ENCODE measurements at regions not wholly inside any gene's neighbourhood (a gene's known extent, or its start where the extent isn't known, plus 50 kb on each side); places are given as distances from the start of the nearest gene placed in this dataset.

- Histone ChIP-seq H3K4ac (ENCODE audit: low read length) (no peak overlapping the region), H2AK5ac (ENCODE audit: low read depth, low read length) (no peak overlapping the region), H3K18ac (ENCODE audit: low read length) (no peak overlapping the region), H4K91ac (ENCODE audit: low read depth, low read length, poor library complexity) (no peak overlapping the region), H3K9me3 (replicated peaks in 1 of 2; ENCODE audit: control insufficient read depth in 2 of 2, insufficient read depth in 1 of 2, low read depth in 1 of 2, low read length in 2 of 2) (no peaks in the 10 kb centered on the region), H3K27me3 (ENCODE audit: control insufficient read depth in 3 of 3, insufficient read depth in 3 of 3, low read depth in 1 of 3, low read length in 3 of 3) (no peaks in the 10 kb centered on the region), H2BK120ac (ENCODE audit: low read depth, low read length) (no peak overlapping the region), H3K36me3 (replicated peaks in 1 of 2; ENCODE audit: control insufficient read depth in 2 of 2, insufficient read depth in 2 of 2, low read length in 2 of 2) (no peaks in the 10 kb centered on the region), H2BK15ac (ENCODE audit: low read length) (no peak overlapping the region), H3K79me1 (ENCODE audit: low read depth, low read length) (no peaks in the 10 kb centered on the region), H3K23ac (ENCODE audit: low read depth, low read length, poor library complexity) (no peak overlapping the region), H3K14ac (ENCODE audit: low read length) (no peak overlapping the region), H2BK12ac (ENCODE audit: low read length) (no peak overlapping the region), H3K27ac (replicated peaks; ENCODE audit: low read length) (no peak overlapping the region), H3K9ac (ENCODE audit: low read depth, low read length, poor library complexity) (no peak overlapping the region), H2AFZ (ENCODE audit: low read length) (no peak overlapping the region), H2BK5ac (ENCODE audit: low read length) (no peak overlapping the region), H3K4me1 (ENCODE audit: control insufficient read depth in 2 of 2, insufficient read depth in 1 of 2, low read depth in 1 of 2, low read length in 2 of 2) (no peaks in the 10 kb centered on the region), H3K4me2 (ENCODE audit: insufficient read depth, low read length, poor library complexity, severe bottlenecking) (no peak overlapping the region), H4K8ac (ENCODE audit: low read depth, low read length) (no peak overlapping the region), H3K4me3 (ENCODE audit: low read length in 2 of 2) (no peak overlapping the region)
- no peak for DNase-seq (ENCODE audit: low spot score)
- no CpG with 5 or more reads among the region's 2 CpGs for WGBS, 2 donors (ENCODE audit: extremely low coverage in 2 of 2, insufficient read length in 2 of 2, insufficient replicate concordance in 1 of 2)
Observed at GRCh38 chr1:192061556-192061955, 96.7 kb upstream of the RGS18 start.

GRCh38 chr1:192065087-192065486 lies 93.2 kb upstream of the RGS18 start:
- Histone ChIP-seq H2BK5ac (ENCODE audit: low read length) (no peak overlapping the region), H3K4ac (ENCODE audit: low read length) (no peak overlapping the region), H4K8ac (ENCODE audit: low read depth, low read length) (no peak overlapping the region), H3K9ac (ENCODE audit: low read depth, low read length, poor library complexity) (no peak overlapping the region), H2BK120ac (ENCODE audit: low read depth, low read length) (no peak overlapping the region), H2BK15ac (ENCODE audit: low read length) (no peak overlapping the region), H3K36me3 (replicated peaks in 1 of 2; ENCODE audit: control insufficient read depth in 2 of 2, insufficient read depth in 2 of 2, low read length in 2 of 2) (no peaks in the 10 kb centered on the region), H3K9me3 (replicated peaks in 1 of 2; ENCODE audit: control insufficient read depth in 2 of 2, insufficient read depth in 1 of 2, low read depth in 1 of 2, low read length in 2 of 2) (no peaks in the 10 kb centered on the region), H3K4me1 (ENCODE audit: control insufficient read depth in 2 of 2, insufficient read depth in 1 of 2, low read depth in 1 of 2, low read length in 2 of 2) (peaks cover 2 to 5% of the 10 kb centered on the region in 2 donors), H2BK12ac (ENCODE audit: low read length) (no peak overlapping the region), H3K27ac (replicated peaks; ENCODE audit: low read length) (no peak overlapping the region), H2AFZ (ENCODE audit: low read length) (no peak overlapping the region), H3K27me3 (ENCODE audit: control insufficient read depth in 3 of 3, insufficient read depth in 3 of 3, low read depth in 1 of 3, low read length in 3 of 3) (no peaks in the 10 kb centered on the region), H3K23ac (ENCODE audit: low read depth, low read length, poor library complexity) (no peak overlapping the region), H2AK5ac (ENCODE audit: low read depth, low read length) (no peak overlapping the region), H3K4me3 (ENCODE audit: low read length in 2 of 2) (no peak overlapping the region), H3K18ac (ENCODE audit: low read length) (no peak overlapping the region), H3K14ac (ENCODE audit: low read length) (no peak overlapping the region), H4K91ac (ENCODE audit: low read depth, low read length, poor library complexity) (no peak overlapping the region), H3K79me1 (ENCODE audit: low read depth, low read length) (no peaks in the 10 kb centered on the region), H3K4me2 (ENCODE audit: insufficient read depth, low read length, poor library complexity, severe bottlenecking) (no peak overlapping the region)
- no CpG with 5 or more reads among the region's 3 CpGs for WGBS, 2 donors (ENCODE audit: extremely low coverage in 2 of 2, insufficient read length in 2 of 2, insufficient replicate concordance in 1 of 2)
- no peak for DNase-seq (ENCODE audit: low spot score)

GRCh38 chr1:192066202-192066601 lies 92.1 kb upstream of the RGS18 start:
- H3K4me1 ChIP-seq (ENCODE audit: control insufficient read depth in 2 of 2, insufficient read depth in 1 of 2, low read depth in 1 of 2, low read length in 2 of 2), result peaks cover 2 to 5% of the 10 kb centered on the region in 2 donors
- no peak overlapping the region for H4K91ac ChIP-seq (ENCODE audit: low read depth, low read length, poor library complexity)
- H2AFZ ChIP-seq (ENCODE audit: low read length), result no peak overlapping the region
- H3K36me3 ChIP-seq (replicated peaks in 1 of 2; ENCODE audit: control insufficient read depth in 2 of 2, insufficient read depth in 2 of 2, low read length in 2 of 2), result no peaks in the 10 kb centered on the region
- H2BK5ac ChIP-seq (ENCODE audit: low read length), result no peak overlapping the region
- no peak overlapping the region for H3K18ac ChIP-seq (ENCODE audit: low read length)
- H2AK5ac ChIP-seq (ENCODE audit: low read depth, low read length), result no peak overlapping the region
- H4K8ac ChIP-seq (ENCODE audit: low read depth, low read length), result no peak overlapping the region
- H2BK120ac ChIP-seq (ENCODE audit: low read depth, low read length), result no peak overlapping the region
- no CpG with 5 or more reads among the region's 4 CpGs for WGBS, 2 donors (ENCODE audit: extremely low coverage in 2 of 2, insufficient read length in 2 of 2, insufficient replicate concordance in 1 of 2)
- H3K9me3 ChIP-seq (replicated peaks in 1 of 2; ENCODE audit: control insufficient read depth in 2 of 2, insufficient read depth in 1 of 2, low read depth in 1 of 2, low read length in 2 of 2), result no peaks in the 10 kb centered on the region
- H3K27me3 ChIP-seq (ENCODE audit: control insufficient read depth in 3 of 3, insufficient read depth in 3 of 3, low read depth in 1 of 3, low read length in 3 of 3), result no peaks in the 10 kb centered on the region
- H2BK15ac ChIP-seq (ENCODE audit: low read length), result no peak overlapping the region
- H3K23ac ChIP-seq (ENCODE audit: low read depth, low read length, poor library complexity), result no peak overlapping the region
- no peak overlapping the region for H3K9ac ChIP-seq (ENCODE audit: low read depth, low read length, poor library complexity)
- no peak overlapping the region for H2BK12ac ChIP-seq (ENCODE audit: low read length)
- no peak overlapping the region for H3K4me2 ChIP-seq (ENCODE audit: insufficient read depth, low read length, poor library complexity, severe bottlenecking)
- no peaks in the 10 kb centered on the region for H3K79me1 ChIP-seq (ENCODE audit: low read depth, low read length)
- H3K4me3 ChIP-seq (ENCODE audit: low read length in 2 of 2), result no peak overlapping the region
- no peak overlapping the region for H3K14ac ChIP-seq (ENCODE audit: low read length)
- DNase-seq (ENCODE audit: low spot score), result no peak
- no peak overlapping the region for H3K4ac ChIP-seq (ENCODE audit: low read length)
- no peak overlapping the region for H3K27ac ChIP-seq (replicated peaks; ENCODE audit: low read length)

GRCh38 chr1:192067360-192067759 lies 90.9 kb upstream of the RGS18 start:
- Histone ChIP-seq H3K27ac (replicated peaks; ENCODE audit: low read length) (no peak overlapping the region), H3K9ac (ENCODE audit: low read depth, low read length, poor library complexity) (no peak overlapping the region), H3K4me2 (ENCODE audit: insufficient read depth, low read length, poor library complexity, severe bottlenecking) (no peak overlapping the region), H3K23ac (ENCODE audit: low read depth, low read length, poor library complexity) (no peak overlapping the region), H3K36me3 (replicated peaks in 1 of 2; ENCODE audit: control insufficient read depth in 2 of 2, insufficient read depth in 2 of 2, low read length in 2 of 2) (no peaks in the 10 kb centered on the region), H2AK5ac (ENCODE audit: low read depth, low read length) (no peak overlapping the region), H3K79me1 (ENCODE audit: low read depth, low read length) (no peaks in the 10 kb centered on the region), H3K4ac (ENCODE audit: low read length) (no peak overlapping the region), H2BK5ac (ENCODE audit: low read length) (no peak overlapping the region), H2BK15ac (ENCODE audit: low read length) (no peak overlapping the region), H3K9me3 (replicated peaks in 1 of 2; ENCODE audit: control insufficient read depth in 2 of 2, insufficient read depth in 1 of 2, low read depth in 1 of 2, low read length in 2 of 2) (no peaks in the 10 kb centered on the region), H3K27me3 (ENCODE audit: control insufficient read depth in 3 of 3, insufficient read depth in 3 of 3, low read depth in 1 of 3, low read length in 3 of 3) (no peaks in the 10 kb centered on the region), H3K4me3 (ENCODE audit: low read length in 2 of 2) (no peak overlapping the region), H3K18ac (ENCODE audit: low read length) (no peak overlapping the region), H2AFZ (ENCODE audit: low read length) (no peak overlapping the region), H3K4me1 (ENCODE audit: control insufficient read depth in 2 of 2, insufficient read depth in 1 of 2, low read depth in 1 of 2, low read length in 2 of 2) (peaks cover 2 to 5% of the 10 kb centered on the region in 2 donors), H4K91ac (ENCODE audit: low read depth, low read length, poor library complexity) (no peak overlapping the region), H3K14ac (ENCODE audit: low read length) (no peak overlapping the region), H2BK120ac (ENCODE audit: low read depth, low read length) (no peak overlapping the region), H4K8ac (ENCODE audit: low read depth, low read length) (no peak overlapping the region), H2BK12ac (ENCODE audit: low read length) (no peak overlapping the region)
- WGBS, 2 donors (ENCODE audit: extremely low coverage in 2 of 2, insufficient read length in 2 of 2, insufficient replicate concordance in 1 of 2), result no CpG with 5 or more reads among the region's 3 CpGs
- DNase-seq (ENCODE audit: low spot score), result no peak

All from neuronal stem cell (in vitro differentiated cells).